Activated CD4-positive, CD25-positive, alpha-beta regulatory T cell (primary cell): ENCODE measurements at regions not wholly inside any gene's neighbourhood (a gene's known extent, or its start where the extent isn't known, plus 50 kb on each side); places are given as distances from the start of the nearest gene placed in this dataset.
"Not testable (repeated sequence)": the region's sequence is repeated elsewhere in the genome, so short reads cannot be mapped to it uniquely, and the experiment has no call there.

Experiments
- DNase-seq, 4 experiments: peaks; one replicate each; lab custom pipeline; 2025; lab: John Stamatoyannopoulos, UW

- no peak for DNase-seq
Measured at GRCh38 chr5:72588640-72589039, 81.4 kb upstream of the ZNF366 start.

- DNase-seq: no peak
Measured at GRCh38 chr5:72587661-72588308, 80.6 kb upstream of the ZNF366 start.

- no peak for DNase-seq
Measured at GRCh38 chr5:72586788-72587530, 79.7 kb upstream of the ZNF366 start.

GRCh38 chr5:72584466-72584865, 77.3 kb upstream of the ZNF366 start:
- DNase-seq: no peak

GRCh38 chr5:72579290-72579689, 72.1 kb upstream of the ZNF366 start:
- DNase-seq: not testable (repeated sequence)

GRCh38 chr5:72572236-72572765, 65.1 kb upstream of the ZNF366 start:
- no peak for DNase-seq

- no peak for DNase-seq
Measured at GRCh38 chr5:72569408-72569944, 62.3 kb upstream of the ZNF366 start.

- DNase-seq: no peak
Measured at GRCh38 chr5:72566746-72567145, 59.5 kb upstream of the ZNF366 start.

GRCh38 chr5:72565513-72566289, 58.5 kb upstream of the ZNF366 start:
- no peak for DNase-seq

- DNase-seq: no peak
Measured at GRCh38 chr5:72562717-72563116, 55.5 kb upstream of the ZNF366 start.

GRCh38 chr5:72561148-72561972, 54.1 kb upstream of the ZNF366 start:
- no peak for DNase-seq

- DNase-seq: no peak
Measured at GRCh38 chr5:72559866-72560766, 52.9 kb upstream of the ZNF366 start.

GRCh38 chr5:72558383-72558782, 51.2 kb upstream of the ZNF366 start:
- no peak for DNase-seq

GRCh38 chr5:72558046-72558336, 50.8 kb upstream of the ZNF366 start:
- no peak for DNase-seq

- no peak for DNase-seq
Measured at GRCh38 chr5:72557167-72558045, 50.2 kb upstream of the ZNF366 start.
